SU-DHL-6 (cell line): ENCODE measurements at regions not wholly inside any gene's neighbourhood (a gene's known extent, or its start where the extent isn't known, plus 50 kb on each side); places are given as distances from the start of the nearest gene placed in this dataset.

Experiments used
- H2AFZ ChIP-seq: fragments of 200-600 bp; sonication (generic); 2 replicates; pipeline ENCODE4 v1.6.1; 2014; ENCODE audit warnings: low read depth, mild to moderate bottlenecking, moderate library complexity, mixed read lengths, antibody characterized with exemption, low read length; ENCODE audit not compliant: severe bottlenecking
- H3F3A ChIP-seq: fragments of 200-600 bp; shearing (Covaris generic); 2 replicates; pipeline ENCODE4 v1.6.0; 2016; ENCODE audit warnings: antibody characterized with exemption, mild to moderate bottlenecking; ENCODE audit not compliant: insufficient read depth
- H3K27ac ChIP-seq: fragments of 200-600 bp; sonication (generic); 2 replicates; pipeline ENCODE4 v1.5.1; 2016; ENCODE audit warnings: low read depth, mild to moderate bottlenecking, low read length, moderate library complexity, mixed read lengths
- H3K27me3 ChIP-seq: fragments of 200-600 bp; sonication (generic), shearing (Covaris generic); 2 replicates; pipeline ENCODE4 v1.6.0; 2014; ENCODE audit warnings: mild to moderate bottlenecking, low read length
- H3K36me3 ChIP-seq: fragments of 200-600 bp; sonication (generic); 2 replicates; pipeline ENCODE4 v1.6.1; 2014; ENCODE audit warnings: mild to moderate bottlenecking, low read length, mixed read lengths
- H3K4me2 ChIP-seq: fragments of 300-600, 200-600 bp; shearing (Covaris generic), sonication (generic); 2 replicates; pipeline ENCODE4 v1.6.0; 2014; ENCODE audit warnings: low read length, low read depth, mild to moderate bottlenecking; ENCODE audit not compliant: poor library complexity, severe bottlenecking
- H3K4me3 ChIP-seq: fragments of 200-600 bp; sonication (generic); 2 replicates; pipeline ENCODE4 v1.5.1; 2014; ENCODE audit warnings: antibody characterized with exemption, low read length, mild to moderate bottlenecking, mixed read lengths; ENCODE audit not compliant: insufficient read depth, poor library complexity, severe bottlenecking
- H3K79me2 ChIP-seq: fragments of 200-600 bp; sonication (generic); 2 replicates; pipeline ENCODE4 v1.6.1; 2014; ENCODE audit warnings: mild to moderate bottlenecking, low read length, moderate library complexity; ENCODE audit not compliant: insufficient read depth
- H3K9ac ChIP-seq: fragments of 200-600 bp; sonication (generic); 2 replicates; pipeline ENCODE4 v1.7.0; 2014; ENCODE audit warnings: mild to moderate bottlenecking, low read length
- H3K9me2 ChIP-seq: fragments of 200-600 bp; sonication (generic); replicated peaks from 2 replicates; pipeline ENCODE4 v1.6.1; 2014; ENCODE audit warnings: low read length; ENCODE audit not compliant: insufficient read depth
- H3K9me3 ChIP-seq: fragments of 200-600 bp; sonication (generic); 2 replicates; pipeline ENCODE4 v1.6.1; 2014; ENCODE audit warnings: low read length, mixed read lengths; ENCODE audit not compliant: insufficient read depth
- H4K20me1 ChIP-seq: fragments of 200-600 bp; sonication (generic); 2 replicates; pipeline ENCODE4 v1.6.1; 2014; ENCODE audit warnings: low read depth, mild to moderate bottlenecking, antibody characterized with exemption, low read length, moderate library complexity, mixed read lengths
- CTCF ChIP-seq: fragments of 200-600 bp; sonication (generic); IDR thresholded peaks from one replicate; pipeline ENCODE4 v1.5.1; 2017; ENCODE audit warnings: antibody characterized with exemption, mild to moderate bottlenecking, low read length, moderate library complexity; ENCODE audit not compliant: insufficient read depth, poor library complexity, severe bottlenecking
- EZH2phosphoT487 ChIP-seq: fragments of 200-600 bp; sonication (generic), shearing (Covaris generic); conservative IDR thresholded peaks from 2 replicates; pipeline ENCODE4 v1.6.1; 2018; ENCODE audit warnings: mild to moderate bottlenecking, antibody characterized with exemption, low read length, moderate library complexity, mixed read lengths

- no peak overlapping the region for H3K9ac ChIP-seq
- H3K9me2 ChIP-seq: no peaks in the 10 kb centered on the region
- no peak overlapping the region for H3K4me3 ChIP-seq
- no peaks in the 10 kb centered on the region for H3K79me2 ChIP-seq
- H3K4me2 ChIP-seq: no peak overlapping the region
- H3F3A ChIP-seq: no peaks in the 10 kb centered on the region
- H3K27ac ChIP-seq: no peak overlapping the region
- no peak overlapping the region for H2AFZ ChIP-seq
- H3K27me3 ChIP-seq: no peaks in the 10 kb centered on the region
- H3K36me3 ChIP-seq: no peaks in the 10 kb centered on the region
- no peaks in the 10 kb centered on the region for H3K9me3 ChIP-seq
- TF ChIP-seq EZH2phosphoT487 (no peak), CTCF (no peak)
- H4K20me1 ChIP-seq: no peaks in the 10 kb centered on the region
Observed at GRCh38 chr4:141409556-141409955, 188.9 kb downstream of the ZNF330 start.

GRCh38 chr4:141410839-141411238 lies 190.1 kb downstream of the ZNF330 start:
- H3K27ac ChIP-seq: no peak overlapping the region
- H3K4me2 ChIP-seq: no peak overlapping the region
- no peaks in the 10 kb centered on the region for H4K20me1 ChIP-seq
- H3K4me3 ChIP-seq: no peak overlapping the region
- H3K79me2 ChIP-seq: no peaks in the 10 kb centered on the region
- TF ChIP-seq CTCF: no peak
- no peak for TF ChIP-seq EZH2phosphoT487
- no peaks in the 10 kb centered on the region for H3K36me3 ChIP-seq
- H3K27me3 ChIP-seq: no peaks in the 10 kb centered on the region
- no peaks in the 10 kb centered on the region for H3F3A ChIP-seq
- H3K9me2 ChIP-seq: no peaks in the 10 kb centered on the region
- no peak overlapping the region for H2AFZ ChIP-seq
- no peak overlapping the region for H3K9ac ChIP-seq
- H3K9me3 ChIP-seq: no peaks in the 10 kb centered on the region

GRCh38 chr4:141411936-141412335 lies 191.2 kb downstream of the ZNF330 start:
- TF ChIP-seq CTCF (no peak), EZH2phosphoT487 (no peak)
- H3K9me2 ChIP-seq: no peaks in the 10 kb centered on the region
- H3K9ac ChIP-seq: no peak overlapping the region
- H3K79me2 ChIP-seq: no peaks in the 10 kb centered on the region
- H3K27ac ChIP-seq: no peak overlapping the region
- H3K4me3 ChIP-seq: no peak overlapping the region
- H3K27me3 ChIP-seq: no peaks in the 10 kb centered on the region
- no peak overlapping the region for H3K4me2 ChIP-seq
- H4K20me1 ChIP-seq: no peaks in the 10 kb centered on the region
- no peaks in the 10 kb centered on the region for H3F3A ChIP-seq
- no peaks in the 10 kb centered on the region for H3K9me3 ChIP-seq
- no peaks in the 10 kb centered on the region for H3K36me3 ChIP-seq
- no peak overlapping the region for H2AFZ ChIP-seq

- Histone ChIP-seq H3K4me2 (no peak overlapping the region), H3K4me3 (no peak overlapping the region), H3K9me3 (no peaks in the 10 kb centered on the region), H3K36me3 (no peaks in the 10 kb centered on the region), H3K27ac (no peak overlapping the region), H4K20me1 (no peaks in the 10 kb centered on the region), H3K27me3 (no peaks in the 10 kb centered on the region), H3K9ac (no peak overlapping the region), H3K9me2 (no peaks in the 10 kb centered on the region), H3F3A (no peaks in the 10 kb centered on the region), H3K79me2 (no peaks in the 10 kb centered on the region), H2AFZ (no peak overlapping the region)
- TF ChIP-seq CTCF (no peak), EZH2phosphoT487 (no peak)
Observed at GRCh38 chr4:141413366-141413765, 192.7 kb downstream of the ZNF330 start.
